Right lobe of liver (tissue), 4 donors: ENCODE measurements at regions not wholly inside any gene's neighbourhood (a gene's known extent, or its start where the extent isn't known, plus 50 kb on each side); places are given as distances from the start of the nearest gene placed in this dataset.

ENCODE experiments used
- POLR2A ChIP-seq: fragments of 450-650 bp; IDR thresholded peaks from one replicate; pipeline ENCODE4 v1.6.1; 2017; ENCODE audit warnings: antibody characterized with exemption, mild to moderate bottlenecking
- TF ChIP-seq, protein P1 (sequence below), 4 donors: fragments of 200-600 bp in 3 of 4; fragments of 450-650 bp in 1 of 4; IDR thresholded peaks; one replicate each; pipeline versions ENCODE4 v1.5.1 to v1.8.0; 2016 to 2022; ENCODE audit warnings: antibody characterized with exemption in 4 of 4, mild to moderate bottlenecking in 2 of 4
- donor health status: DM: no; HTN: no; CAD: no.
- donor health status: DM: no; HTN: no; CAD: no.
- donor health status: DM: no; HTN: yes; CAD: no.

DNA sequence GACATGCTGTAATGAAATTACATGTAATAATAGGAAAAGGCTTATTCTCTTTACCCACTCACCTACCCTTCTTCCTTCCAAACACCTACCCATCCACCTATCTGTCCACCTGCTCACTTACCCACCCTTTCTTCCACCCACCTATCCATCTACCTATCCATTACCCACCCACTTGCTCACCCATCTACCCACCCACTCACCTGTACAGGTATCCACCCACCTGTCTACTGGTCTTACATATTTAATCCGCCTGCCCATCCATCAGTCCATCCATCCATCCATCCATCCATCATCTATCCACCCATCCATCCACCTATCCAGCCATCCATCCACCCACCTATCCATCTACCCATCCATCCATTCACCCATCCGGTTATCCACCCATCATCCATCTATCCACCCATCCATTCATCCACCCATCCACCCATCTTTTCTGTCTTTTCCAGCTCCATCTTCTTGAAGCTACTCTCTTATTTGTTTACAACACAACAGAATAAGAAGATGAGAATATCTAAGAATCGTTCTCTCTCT is 133.3 kb upstream of the STX18 start:
- TF ChIP-seq, protein P1, sequence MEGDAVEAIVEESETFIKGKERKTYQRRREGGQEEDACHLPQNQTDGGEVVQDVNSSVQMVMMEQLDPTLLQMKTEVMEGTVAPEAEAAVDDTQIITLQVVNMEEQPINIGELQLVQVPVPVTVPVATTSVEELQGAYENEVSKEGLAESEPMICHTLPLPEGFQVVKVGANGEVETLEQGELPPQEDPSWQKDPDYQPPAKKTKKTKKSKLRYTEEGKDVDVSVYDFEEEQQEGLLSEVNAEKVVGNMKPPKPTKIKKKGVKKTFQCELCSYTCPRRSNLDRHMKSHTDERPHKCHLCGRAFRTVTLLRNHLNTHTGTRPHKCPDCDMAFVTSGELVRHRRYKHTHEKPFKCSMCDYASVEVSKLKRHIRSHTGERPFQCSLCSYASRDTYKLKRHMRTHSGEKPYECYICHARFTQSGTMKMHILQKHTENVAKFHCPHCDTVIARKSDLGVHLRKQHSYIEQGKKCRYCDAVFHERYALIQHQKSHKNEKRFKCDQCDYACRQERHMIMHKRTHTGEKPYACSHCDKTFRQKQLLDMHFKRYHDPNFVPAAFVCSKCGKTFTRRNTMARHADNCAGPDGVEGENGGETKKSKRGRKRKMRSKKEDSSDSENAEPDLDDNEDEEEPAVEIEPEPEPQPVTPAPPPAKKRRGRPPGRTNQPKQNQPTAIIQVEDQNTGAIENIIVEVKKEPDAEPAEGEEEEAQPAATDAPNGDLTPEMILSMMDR (IDR thresholded peaks at IDR 0.05), result no peak
- TF ChIP-seq POLR2A, result no peak
